HG02973 (cell line): ENCODE measurements at regions not wholly inside any gene's neighbourhood (a gene's known extent, or its start where the extent isn't known, plus 50 kb on each side); places are given as distances from the start of the nearest gene placed in this dataset.

Source experiments
- ATAC-seq: cut with Tn5 transposase; IDR thresholded peaks from one replicate; pipeline ENCODE4 v1.9.1; 2021; ENCODE audit warnings: moderate library complexity; ENCODE audit not compliant: unreplicated experiment

GRCh38 chr17:63325808-63326207, 120.3 kb downstream of the CYB561 start:
- no peak for ATAC-seq

GRCh38 chr17:63329876-63330275, 116.2 kb downstream of the CYB561 start:
- ATAC-seq, result no peak

DNA sequence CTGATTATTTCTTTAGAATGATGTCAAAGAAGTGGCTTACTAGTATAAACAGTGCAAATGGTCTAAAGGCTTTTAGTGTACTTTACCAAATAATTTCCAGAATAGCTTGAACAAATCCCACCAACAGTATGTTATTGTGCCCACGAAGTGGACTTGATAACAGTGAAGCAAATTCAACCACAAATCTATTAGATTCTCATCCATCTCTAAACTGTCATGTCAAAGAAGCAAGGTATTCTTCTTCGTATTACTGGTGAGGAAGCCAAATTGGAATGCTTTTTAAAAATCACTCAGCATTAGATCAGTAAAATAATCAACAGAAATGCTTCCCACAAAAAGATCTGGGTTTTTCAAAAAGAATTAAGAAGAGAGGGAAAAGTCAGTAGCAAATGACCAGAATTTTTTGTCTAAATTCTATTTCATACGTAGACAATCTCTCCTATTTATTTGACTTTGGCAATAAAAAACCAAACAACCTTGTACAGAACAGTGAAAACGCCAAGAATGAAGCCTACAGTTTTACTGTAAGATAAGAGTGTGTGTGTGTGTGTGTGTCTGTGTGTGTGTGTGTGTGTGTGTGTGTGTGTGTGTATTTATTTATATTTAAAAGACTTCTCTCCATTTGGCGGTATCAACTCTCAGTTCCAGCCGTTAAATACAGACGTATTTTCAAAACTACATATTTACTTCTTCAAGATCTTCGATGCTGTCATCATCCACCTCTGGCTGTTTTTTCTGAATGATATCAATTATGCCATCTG, 114.6 kb downstream of the CYB561 start:
- no peak for ATAC-seq

- no peak for ATAC-seq
These were observed 113.8 kb downstream of the CYB561 start for GRCh38 chr17:63332286-63332685.

GRCh38 chr17:63333869-63334268, 112.2 kb downstream of the CYB561 start:
- no peak for ATAC-seq

- no peak for ATAC-seq
These were observed 110.3 kb downstream of the CYB561 start for GRCh38 chr17:63335831-63336230.

GRCh38 chr17:63337579-63337978, 108.5 kb downstream of the CYB561 start:
- ATAC-seq, result no peak

DNA sequence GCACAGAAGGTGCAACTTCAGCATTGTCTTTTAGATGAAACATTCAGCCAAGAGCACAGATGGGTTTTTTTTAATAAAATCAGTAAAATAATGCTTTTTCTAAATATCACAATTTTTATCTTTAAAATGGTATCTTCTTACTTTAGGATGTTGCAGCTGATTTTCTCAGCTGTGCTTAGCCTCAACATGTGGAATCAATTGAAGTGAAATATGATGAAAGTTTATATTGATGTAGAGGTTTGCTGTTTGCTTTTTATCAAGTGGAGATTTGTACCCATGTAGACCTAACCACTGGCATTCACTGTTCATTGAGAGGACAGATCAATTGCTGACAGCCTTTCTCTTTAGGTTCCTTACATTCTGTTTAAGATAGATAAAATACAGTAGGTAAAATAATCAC, 107.8 kb downstream of the CYB561 start:
- ATAC-seq, result no peak

- no peak for ATAC-seq
These were observed 104.8 kb downstream of the CYB561 start for GRCh38 chr17:63341276-63341675.

DNA sequence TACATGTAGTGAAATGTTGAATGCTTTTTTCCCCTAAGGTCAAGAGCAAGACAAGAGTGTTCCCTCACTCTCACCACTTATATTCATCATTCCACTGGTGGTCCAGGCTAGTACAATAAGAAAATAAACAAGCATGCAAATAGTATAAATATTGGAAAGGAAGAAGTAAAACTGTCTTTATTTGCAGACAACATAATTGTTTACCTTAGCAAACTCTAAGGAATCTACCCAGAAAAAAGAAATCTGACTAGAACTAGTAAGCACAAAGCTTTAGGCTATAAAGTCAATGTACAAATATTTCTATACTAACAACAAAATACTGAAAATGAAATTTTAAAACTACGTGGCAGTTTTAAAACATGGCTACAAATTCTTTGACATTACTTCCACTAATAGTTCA, 101.7 kb downstream of the CYB561 start:
- ATAC-seq, result no peak

- ATAC-seq, result no peak
These were observed 100.5 kb downstream of the CYB561 start for GRCh38 chr17:63345611-63346010.

DNA sequence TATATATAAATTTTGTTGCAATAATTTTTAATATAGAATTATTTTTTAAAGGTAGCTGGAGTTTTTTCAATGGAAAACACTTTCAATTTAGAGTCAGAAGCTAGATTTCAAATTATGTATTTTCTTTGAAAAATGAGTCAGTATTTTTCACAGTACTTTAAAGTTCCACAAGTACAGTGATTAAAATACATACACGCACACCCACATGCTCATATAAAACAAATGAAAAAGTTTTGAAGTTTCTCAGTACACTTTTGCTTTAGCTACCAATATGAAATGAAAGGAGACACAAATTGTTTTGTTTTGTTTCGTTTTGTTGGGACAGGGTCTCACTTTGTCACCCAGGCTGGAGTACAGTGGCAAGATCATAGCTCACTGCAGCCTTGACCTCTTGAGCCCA, 98.6 kb downstream of the CYB561 start:
- ATAC-seq, result no peak

- ATAC-seq, result no peak
These were observed 96.6 kb downstream of the CYB561 start for GRCh38 chr17:63349478-63350000.

DNA sequence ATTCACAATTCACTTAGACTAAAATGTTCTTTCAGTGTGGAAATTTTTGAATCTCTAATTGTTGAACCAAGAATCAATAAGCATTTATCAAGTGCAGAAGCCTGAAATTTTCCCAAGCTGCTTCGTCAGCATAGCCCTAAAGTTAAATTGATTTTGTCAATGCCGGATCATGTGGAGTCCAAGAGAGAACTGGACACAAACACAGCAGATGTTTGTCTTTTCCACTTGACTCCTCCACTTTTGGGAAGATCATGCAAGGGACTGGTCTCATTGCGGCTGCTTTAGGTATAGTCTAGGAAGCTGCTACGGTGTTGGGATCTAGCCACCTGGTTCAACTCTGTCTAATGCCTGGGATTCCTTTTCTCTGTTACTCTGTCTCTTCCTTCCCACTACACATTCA, 95.7 kb downstream of the CYB561 start:
- ATAC-seq, result no peak

GRCh38 chr17:63354256-63354655, 91.8 kb downstream of the CYB561 start:
- no peak for ATAC-seq

DNA sequence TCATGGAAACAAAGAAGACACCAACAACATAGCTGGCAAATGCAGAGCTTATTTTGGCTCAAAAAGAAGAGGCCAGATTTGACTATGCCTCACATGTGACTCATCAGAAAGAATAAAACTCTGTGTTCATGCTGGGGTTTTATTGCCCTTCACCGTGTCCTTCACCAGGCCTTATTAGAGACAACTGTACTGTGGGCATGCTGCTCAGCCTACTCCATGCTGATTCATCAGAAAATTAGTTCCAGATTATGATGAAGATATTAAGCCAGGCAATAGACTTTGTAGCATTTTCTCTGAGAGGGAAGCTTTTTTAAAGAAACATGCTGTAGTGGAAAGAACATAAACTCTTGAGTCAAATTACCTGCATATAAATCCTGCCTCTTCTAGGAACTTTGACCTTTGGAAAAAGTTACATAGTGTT, 89.8 kb downstream of the CYB561 start:
- no peak for ATAC-seq

DNA sequence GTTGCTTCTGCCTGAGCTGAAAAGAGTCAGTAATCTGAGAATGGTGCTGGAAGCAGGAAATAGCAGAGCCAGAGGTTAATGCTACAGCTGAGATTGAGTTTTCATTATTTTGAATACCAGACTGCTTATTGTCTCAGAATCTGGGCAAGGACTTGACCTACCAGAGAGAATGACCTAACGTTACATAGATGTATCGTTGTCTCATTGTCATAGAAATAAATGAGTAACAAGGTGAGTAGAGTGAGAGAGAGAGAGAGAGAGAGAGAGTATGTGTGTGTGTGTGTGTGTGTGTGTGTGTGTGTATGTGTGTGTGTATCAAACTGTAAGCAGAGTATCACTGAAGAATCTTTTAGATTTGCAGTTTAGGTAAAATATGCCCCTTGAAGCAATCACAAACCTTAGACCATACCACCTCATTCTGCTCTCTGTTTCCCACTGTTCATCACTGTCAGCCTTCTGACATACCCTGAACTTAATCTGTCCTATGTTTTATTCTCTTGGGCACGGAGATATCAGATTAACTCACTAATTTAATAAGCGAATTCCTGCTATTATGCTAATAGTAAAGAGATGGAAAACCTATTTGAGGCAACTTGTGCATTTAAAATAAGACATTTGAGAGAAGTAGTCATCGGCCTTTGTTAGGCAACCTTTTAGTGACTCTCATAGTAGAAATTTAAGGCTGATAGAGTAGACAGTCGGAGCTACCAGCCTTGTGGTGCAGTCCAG, 87.8 kb downstream of the CYB561 start:
- no peak for ATAC-seq

GRCh38 chr17:63358956-63359355, 87.2 kb downstream of the CYB561 start:
- no peak for ATAC-seq

DNA sequence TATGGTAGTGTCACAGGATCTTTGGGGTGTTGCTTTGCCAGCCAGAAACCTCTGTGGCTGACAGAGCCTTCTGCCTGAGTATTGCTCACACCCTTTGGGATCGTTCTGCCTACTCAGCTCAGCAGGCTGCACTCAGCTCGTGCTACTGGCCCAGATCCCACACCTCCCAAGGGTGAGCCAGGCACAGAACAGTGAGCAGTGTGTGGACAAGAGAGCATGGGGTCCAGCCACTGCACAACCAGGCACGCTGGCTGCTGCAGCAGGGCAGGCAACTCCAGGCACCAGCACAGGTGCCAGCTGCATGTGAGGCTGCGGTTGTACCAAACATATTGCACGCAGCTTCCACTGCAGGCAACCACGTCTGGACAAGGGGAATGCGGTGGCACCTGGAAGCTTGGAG, 84.9 kb downstream of the CYB561 start:
- no peak for ATAC-seq

DNA sequence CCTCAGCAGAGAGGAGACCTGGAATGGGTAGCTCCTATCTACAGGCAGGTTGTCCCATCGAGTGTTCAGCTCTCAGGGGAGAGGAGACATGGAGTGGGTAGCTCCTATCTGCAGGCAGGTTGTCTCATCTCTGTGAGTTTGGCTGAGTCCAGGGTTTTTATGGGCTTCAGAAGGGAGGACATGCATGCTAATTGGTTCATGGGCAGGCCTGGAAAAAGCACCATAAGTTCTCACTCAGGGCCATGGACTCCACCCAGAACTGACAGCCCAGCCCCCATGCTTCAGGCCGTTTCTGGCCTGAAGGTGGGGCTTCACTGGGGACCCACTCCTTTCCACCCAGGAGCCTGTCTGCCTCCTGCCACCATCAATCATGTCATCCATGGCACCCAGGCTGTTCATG, 84.0 kb downstream of the CYB561 start:
- ATAC-seq, result no peak

GRCh38 chr17:63364387-63364786, 81.7 kb downstream of the CYB561 start:
- no peak for ATAC-seq

- no peak for ATAC-seq
These were observed 81.2 kb downstream of the CYB561 start for GRCh38 chr17:63364944-63365343.
